Mammary epithelial cell (primary cell): ENCODE measurements at regions not wholly inside any gene's neighbourhood (a gene's known extent, or its start where the extent isn't known, plus 50 kb on each side); places are given as distances from the start of the nearest gene placed in this dataset.

ENCODE experiments used
- CTCF ChIP-seq, 2 donors: IDR thresholded peaks in 1 of 2; conservative IDR thresholded peaks in 1 of 2; 2 replicates each; pipeline ENCODE4 v1.5.1; 2011 to 2012; ENCODE audit warnings: inconsistent platforms in 2 of 2, low read length in 2 of 2, mild to moderate bottlenecking in 2 of 2, control low read depth in 1 of 2, low read depth in 1 of 2; ENCODE audit not compliant: insufficient read depth in 1 of 2; ENCODE audit errors: extremely low read depth in 1 of 2
- EZH2 ChIP-seq: IDR thresholded peaks from 2 replicates; pipeline ENCODE4 v1.6.1; 2012; ENCODE audit warnings: low read length, inconsistent platforms, borderline replicate concordance

DNA sequence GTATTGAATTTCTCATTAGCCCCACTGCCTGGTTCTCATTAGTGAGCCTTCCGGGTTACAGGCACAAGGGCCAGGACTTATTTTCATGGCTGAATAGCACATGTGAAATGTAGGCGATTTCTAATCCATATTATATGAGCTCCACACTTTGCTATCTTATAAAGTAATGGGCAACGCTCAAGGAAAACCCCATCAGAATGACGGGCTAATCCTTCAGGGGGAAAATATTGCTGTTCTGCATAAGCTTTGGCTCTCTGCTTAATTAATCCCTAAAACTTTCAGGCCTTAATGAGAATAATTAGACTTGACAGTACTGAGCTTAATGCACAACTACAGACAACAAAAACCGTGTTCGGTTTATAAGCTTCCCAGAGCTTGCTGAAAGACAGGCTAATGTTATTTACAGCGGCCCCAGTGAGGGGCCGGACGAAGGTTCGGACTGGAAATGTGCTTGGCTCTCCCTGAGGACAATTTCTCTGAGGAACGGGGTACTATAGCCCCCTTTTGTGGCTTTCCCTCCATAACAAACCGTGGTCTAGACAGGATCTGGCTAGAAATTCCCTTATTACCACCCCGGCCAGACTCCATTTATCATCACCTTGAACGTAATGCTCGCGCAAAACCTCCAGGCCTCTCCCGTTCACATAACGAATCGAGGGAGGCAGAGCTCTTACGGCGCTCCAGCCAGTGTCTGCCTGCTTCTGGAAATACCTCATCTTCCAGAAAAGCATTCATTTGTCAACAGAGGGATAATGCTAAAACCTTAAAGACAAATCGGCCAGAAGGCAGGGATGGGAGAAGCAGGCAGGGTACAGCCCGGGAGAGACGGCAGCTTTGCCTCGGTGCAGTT, 164.5 kb downstream of the CD83 start:
- TF ChIP-seq EZH2, result no peak
- no peak for TF ChIP-seq CTCF (conservative IDR thresholded peaks at IDR 0.05 in 1 of 2, IDR thresholded peaks at IDR 0.05 in 1 of 2; ENCODE audit: extremely low read depth in 1 of 2, insufficient read depth in 1 of 2, low read depth in 1 of 2, low read length in 2 of 2)
